HG03196 (cell line): ENCODE measurements at regions not wholly inside any gene's neighbourhood (a gene's known extent, or its start where the extent isn't known, plus 50 kb on each side); places are given as distances from the start of the nearest gene placed in this dataset.

ENCODE experiments used
- ATAC-seq: cut with Tn5 transposase; IDR thresholded peaks from one replicate; pipeline ENCODE4 v1.9.1; 2021; ENCODE audit not compliant: unreplicated experiment

DNA sequence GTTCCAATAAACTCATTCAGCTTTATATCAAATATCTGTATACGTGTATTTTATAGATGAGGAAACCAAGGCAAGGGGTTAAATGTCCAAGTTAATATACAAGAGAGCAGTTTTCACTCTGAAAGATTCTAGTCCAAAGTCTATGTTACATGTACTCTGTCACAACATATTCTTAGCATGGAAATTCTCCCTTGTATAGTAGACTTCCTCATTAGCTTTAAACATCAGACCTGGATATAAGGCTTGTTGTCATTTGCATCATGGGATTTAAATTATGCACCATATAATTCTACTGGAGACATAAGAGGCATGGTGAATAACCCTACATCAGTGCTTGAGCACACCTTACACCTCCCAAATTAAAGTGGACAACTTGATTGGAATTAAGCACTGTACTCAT is 681.9 kb upstream of the CCDC179 start:
- no peak for ATAC-seq

GRCh38 chr11:23542816-23543215 is 682.5 kb upstream of the CCDC179 start:
- no peak for ATAC-seq

DNA sequence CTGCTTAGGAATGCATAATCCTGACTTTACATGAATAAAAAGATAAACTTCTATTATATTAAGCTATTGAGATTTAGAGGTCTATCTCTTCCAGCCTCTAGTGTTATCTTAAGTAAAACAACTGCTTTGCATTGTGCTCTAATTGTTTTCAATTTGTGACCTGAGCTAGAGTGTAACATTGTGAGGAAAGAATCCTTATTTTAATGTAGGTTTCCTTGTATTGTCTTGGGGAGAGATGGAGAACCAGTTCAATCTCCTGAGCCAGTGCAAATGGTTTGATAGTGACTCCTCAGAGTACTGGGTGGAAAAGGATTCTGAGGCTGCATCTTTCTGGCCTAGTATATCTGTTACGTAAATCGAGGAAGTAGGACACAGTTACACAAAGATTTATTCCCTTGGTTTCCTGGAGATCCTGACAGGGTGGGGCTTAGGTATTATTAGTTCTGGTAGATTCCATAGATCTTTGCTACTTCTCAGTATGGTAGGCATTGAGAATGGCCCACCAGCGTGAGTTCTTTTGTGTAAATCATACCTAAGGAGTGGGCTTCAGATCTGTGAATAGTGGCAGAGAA is 683.5 kb upstream of the CCDC179 start:
- no peak for ATAC-seq

GRCh38 chr11:23551706-23552105 is 691.4 kb upstream of the CCDC179 start:
- no peak for ATAC-seq

DNA sequence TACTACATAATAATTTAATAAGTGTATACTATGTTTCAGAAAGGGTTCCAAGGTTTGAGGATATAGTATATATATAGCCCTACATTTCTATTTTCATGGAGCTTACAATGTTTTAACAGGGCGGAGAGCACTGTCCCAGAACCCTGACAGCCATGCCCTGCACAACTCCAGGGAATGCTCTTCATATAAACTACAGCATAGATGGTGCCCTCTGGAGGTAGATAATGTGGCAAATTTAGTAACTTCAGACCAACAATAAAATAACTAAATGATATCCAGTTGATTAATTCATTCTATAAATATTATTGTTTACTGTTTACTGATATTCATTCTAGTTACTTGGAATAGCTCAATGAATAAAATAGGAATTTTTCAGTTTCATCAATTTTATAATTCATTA is 693.7 kb upstream of the CCDC179 start:
- ATAC-seq: no peak

DNA sequence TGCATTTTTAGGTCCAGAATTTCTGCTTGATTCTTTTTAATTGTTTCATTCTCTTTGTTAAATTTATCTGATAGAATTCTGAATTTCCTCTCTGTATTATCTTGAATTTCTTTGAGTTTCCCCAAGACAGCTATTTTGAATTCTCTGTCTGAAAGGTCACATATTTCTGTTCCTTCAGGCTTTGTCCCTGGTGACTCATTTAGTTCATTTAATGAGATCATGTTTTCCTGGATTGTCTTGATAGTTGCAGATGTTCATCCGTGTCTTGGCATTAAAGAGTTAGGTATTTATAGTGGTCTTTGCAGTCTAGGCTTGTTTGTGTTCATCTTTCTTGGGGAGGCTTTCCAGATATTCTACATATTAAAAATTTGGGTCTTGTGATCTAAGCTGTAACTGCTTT is 694.8 kb upstream of the CCDC179 start:
- ATAC-seq: no peak

- no peak for ATAC-seq
Observed at GRCh38 chr11:23556163-23556750, 696.0 kb upstream of the CCDC179 start.

DNA sequence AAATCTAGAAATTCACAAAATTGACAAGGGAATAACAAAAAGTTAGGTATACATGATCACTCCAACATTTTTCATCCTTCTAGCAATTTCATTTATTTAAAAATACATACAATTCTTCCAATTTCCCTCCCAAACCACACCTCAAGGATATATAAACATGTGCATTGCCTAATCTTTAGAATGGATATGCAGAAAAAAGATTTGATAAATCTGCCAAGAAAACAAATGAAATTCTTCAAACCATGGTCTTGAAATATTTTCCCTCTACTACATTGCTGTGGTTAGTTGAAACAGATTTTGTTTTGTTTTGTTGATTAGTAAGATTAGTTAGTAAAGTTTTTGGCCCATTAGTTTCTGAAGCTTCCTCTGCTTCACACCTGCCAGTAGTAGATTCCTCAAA is 703.3 kb upstream of the CCDC179 start:
- no peak for ATAC-seq

DNA sequence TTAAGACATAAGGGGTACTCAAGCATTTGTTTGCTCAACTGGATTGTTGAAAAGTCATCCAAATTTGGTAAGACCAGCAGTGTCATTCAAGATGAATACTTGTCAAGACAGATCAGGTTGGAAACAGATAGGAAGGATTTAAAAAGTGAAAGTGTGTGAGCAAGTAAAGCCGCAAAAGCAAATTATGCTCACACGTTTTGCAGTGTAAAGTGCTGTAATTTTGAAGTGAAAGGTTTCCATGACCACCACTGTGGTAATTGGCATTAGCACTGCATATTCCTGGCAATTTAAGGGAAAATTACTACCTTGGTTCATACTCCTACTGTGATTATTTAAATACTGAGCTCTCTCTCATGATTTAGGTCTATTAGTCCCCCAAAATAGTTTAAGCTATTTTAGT is 704.1 kb upstream of the CCDC179 start:
- no peak for ATAC-seq

DNA sequence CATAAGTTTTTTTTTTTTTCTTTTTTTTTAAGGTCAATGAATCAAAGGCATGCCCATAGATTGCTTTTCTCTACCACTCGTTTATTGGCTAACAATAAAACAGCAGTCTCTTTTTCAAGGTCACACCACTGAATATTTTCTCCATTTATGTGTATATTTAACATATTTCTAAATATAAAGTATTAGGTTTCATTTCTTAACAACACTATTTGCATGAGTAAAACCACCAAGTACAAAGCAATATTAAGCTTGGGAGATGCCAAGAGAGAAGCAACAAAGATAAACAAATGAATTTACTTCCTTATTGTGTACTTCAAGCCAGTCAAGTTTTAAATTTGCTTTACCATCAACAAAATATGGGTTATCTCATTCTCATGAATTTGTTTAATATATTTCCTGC is 708.9 kb upstream of the CCDC179 start:
- no peak for ATAC-seq

DNA sequence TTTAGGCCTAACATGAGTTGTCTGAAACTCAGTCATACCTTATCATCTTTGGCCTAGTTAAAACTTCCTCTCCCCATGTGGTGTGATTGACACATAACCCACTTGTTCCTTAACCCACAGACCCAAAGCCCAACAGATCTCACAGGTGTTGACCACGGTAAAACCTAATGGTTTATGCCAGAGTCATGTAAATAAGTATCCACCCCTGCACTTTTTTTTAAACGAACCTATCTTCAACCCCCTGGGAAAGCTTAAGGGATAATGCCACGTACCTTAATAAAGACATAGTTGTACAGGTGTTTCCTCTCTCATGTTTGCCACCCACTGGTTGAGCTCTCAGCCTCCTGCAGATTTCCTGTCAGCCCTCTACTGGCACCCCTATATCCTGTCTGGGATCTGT is 709.3 kb upstream of the CCDC179 start:
- no peak for ATAC-seq

- ATAC-seq: no peak
Observed at GRCh38 chr11:23570828-23571227, 710.6 kb upstream of the CCDC179 start.

GRCh38 chr11:23573429-23573828 is 713.2 kb upstream of the CCDC179 start:
- no peak for ATAC-seq

DNA sequence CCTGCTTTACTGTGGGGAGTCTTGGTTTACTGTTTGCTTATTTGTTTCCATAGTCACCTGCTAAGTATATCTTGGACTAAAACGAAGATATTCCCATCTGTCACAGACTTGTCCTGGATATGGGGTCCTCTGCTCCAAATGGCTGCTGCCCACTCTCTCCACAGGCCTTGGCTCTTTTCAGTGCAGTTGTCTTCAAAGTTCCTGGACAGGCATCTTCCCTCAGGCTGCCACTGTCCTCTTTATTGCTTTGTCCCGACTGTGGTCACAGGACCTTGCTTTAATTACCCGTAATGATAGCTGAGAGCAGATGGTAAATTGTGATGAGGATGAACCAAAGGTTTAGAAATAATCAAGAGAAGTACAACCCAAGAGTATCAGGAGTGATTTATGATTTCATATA is 713.9 kb upstream of the CCDC179 start:
- no peak for ATAC-seq

GRCh38 chr11:23577296-23577695 is 717.0 kb upstream of the CCDC179 start:
- ATAC-seq: no peak

- ATAC-seq: no peak
Observed at GRCh38 chr11:23585416-23586104, 725.3 kb upstream of the CCDC179 start.

- ATAC-seq: no peak
Observed at GRCh38 chr11:23586173-23586572, 725.9 kb upstream of the CCDC179 start.

- no peak for ATAC-seq
Observed at GRCh38 chr11:23590596-23591308, 730.5 kb upstream of the CCDC179 start.

- no peak for ATAC-seq
Observed at GRCh38 chr11:23594755-23595154, 734.5 kb upstream of the CCDC179 start.

GRCh38 chr11:23604966-23605365 is 744.7 kb upstream of the CCDC179 start:
- ATAC-seq: no peak

DNA sequence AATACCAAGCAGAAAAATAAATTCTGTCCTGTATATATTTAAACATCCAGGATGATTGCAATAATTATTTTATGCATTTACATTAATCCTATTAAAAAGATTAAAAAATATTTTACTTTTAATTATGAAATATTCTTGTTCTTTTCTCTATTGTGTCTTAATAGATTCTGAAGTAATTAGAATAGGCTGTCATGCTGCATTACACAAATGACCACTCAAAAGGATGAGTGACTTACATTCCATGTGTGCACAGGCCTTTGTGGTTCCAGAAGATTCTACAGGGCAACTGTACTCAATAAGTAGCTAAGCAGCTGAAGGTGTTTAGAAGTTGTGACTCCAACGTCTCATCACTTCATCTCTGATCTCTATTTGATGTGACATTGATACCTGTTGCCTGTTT is 745.9 kb upstream of the CCDC179 start:
- no peak for ATAC-seq

- ATAC-seq: no peak
Observed at GRCh38 chr11:23611726-23612125, 751.5 kb upstream of the CCDC179 start.
